GM23338 (cell line): ENCODE measurements at regions not wholly inside any gene's neighbourhood (a gene's known extent, or its start where the extent isn't known, plus 50 kb on each side); places are given as distances from the start of the nearest gene placed in this dataset.

ENCODE experiments used
- ATAC-seq: fragments of 200-7000 bp; cut with Tn5 transposase; 3 replicates; pipeline ENCODE4 v1.9.1; 2020
- DNase-seq: peaks from one replicate; pipeline ENCODE4 v3.0.0-alpha.2; 2015; ENCODE audit warnings: low spot score
- H2AFZ ChIP-seq: fragments of 200-600 bp; sonication (generic); 2 replicates; pipeline ENCODE4 v1.8.0; 2016; ENCODE audit warnings: antibody characterized with exemption, mild to moderate bottlenecking, moderate library complexity
- H3F3A ChIP-seq: fragments of 200-600 bp; sonication (generic); replicated peaks from 2 replicates; pipeline ENCODE4 v1.8.0; 2017; ENCODE audit warnings: antibody characterized with exemption, mixed run types, low read depth
- H3K27ac ChIP-seq: fragments of 200-600 bp; sonication (generic); 2 replicates; pipeline ENCODE4 v1.6.1; 2016; ENCODE audit warnings: low read depth
- H3K27me3 ChIP-seq: fragments of 200-600 bp; sonication (generic); 2 replicates; pipeline ENCODE4 v1.8.0; 2016; ENCODE audit warnings: mild to moderate bottlenecking, mixed run types, moderate library complexity; ENCODE audit not compliant: insufficient read depth
- H3K36me3 ChIP-seq: fragments of 200-600 bp; sonication (generic); 2 replicates; pipeline ENCODE4 v1.8.0; 2016; ENCODE audit warnings: mild to moderate bottlenecking; ENCODE audit not compliant: insufficient read depth
- H3K4me1 ChIP-seq: fragments of 200-600 bp; sonication (generic); 2 replicates; pipeline ENCODE4 v1.8.0; 2016; ENCODE audit warnings: mild to moderate bottlenecking, moderate library complexity; ENCODE audit not compliant: insufficient read depth
- H3K4me2 ChIP-seq: fragments of 200-600 bp; sonication (generic); 2 replicates; pipeline ENCODE4 v1.7.1; 2017; ENCODE audit warnings: mixed run types
- H3K4me3 ChIP-seq: fragments of 200-600 bp; sonication (generic); 2 replicates; pipeline ENCODE4 v1.6.1; 2016; ENCODE audit warnings: mixed run types
- H3K79me2 ChIP-seq: fragments of 200-600 bp; sonication (generic); replicated peaks from 2 replicates; pipeline ENCODE4 v1.8.0; 2017; ENCODE audit warnings: mild to moderate bottlenecking; ENCODE audit not compliant: insufficient read depth
- H3K9me2 ChIP-seq: fragments of 200-600 bp; sonication (generic); 2 replicates; pipeline ENCODE4 v1.8.0; 2017; ENCODE audit not compliant: insufficient read depth
- H4K20me1 ChIP-seq: fragments of 200-600 bp; sonication (generic); replicated peaks from 2 replicates; pipeline ENCODE4 v1.8.0; 2017; ENCODE audit warnings: mild to moderate bottlenecking; ENCODE audit not compliant: insufficient read depth
- H3K27ac Mint-ChIP-seq: 2 replicates; pipeline ENCODE4 v1.8.0; 2020; ENCODE audit warnings: inconsistent platforms, mild to moderate bottlenecking, moderate library complexity, mixed read lengths
- H3K27me3 Mint-ChIP-seq: 3 replicates; pipeline ENCODE4 v1.8.0; 2022; ENCODE audit warnings: low read depth, mild to moderate bottlenecking, moderate library complexity, mixed read lengths, inconsistent platforms; ENCODE audit not compliant: insufficient read depth, poor library complexity
- H3K36me3 Mint-ChIP-seq: 3 replicates; pipeline ENCODE4 v1.8.0; 2021; ENCODE audit warnings: low read depth, mild to moderate bottlenecking, inconsistent platforms, moderate library complexity, mixed read lengths
- H3K4me1 Mint-ChIP-seq: 3 replicates; pipeline ENCODE4 v1.8.0; 2020; ENCODE audit warnings: mild to moderate bottlenecking, inconsistent platforms, mixed read lengths
- H3K4me3 Mint-ChIP-seq: 3 replicates; pipeline ENCODE4 v1.8.0; 2021; ENCODE audit warnings: moderate library complexity, mild to moderate bottlenecking, inconsistent platforms, mixed read lengths
- H3K9me3 Mint-ChIP-seq: 3 replicates; pipeline ENCODE4 v1.8.0; 2020; ENCODE audit warnings: moderate library complexity, mild to moderate bottlenecking, inconsistent platforms, mixed read lengths
- ETS1 ChIP-seq: IDR thresholded peaks from 2 replicates; pipeline ENCODE4 v1.6.1; 2016; ENCODE audit warnings: antibody characterized with exemption
- EZH2 ChIP-seq: fragments of 200-600 bp; sonication (generic); IDR thresholded peaks from one replicate; pipeline ENCODE4 v1.8.0; 2017; ENCODE audit warnings: antibody characterized with exemption, mild to moderate bottlenecking, low read depth; ENCODE audit not compliant: unreplicated experiment
- EZH2phosphoT487 ChIP-seq: fragments of 200-600 bp; sonication (generic); IDR thresholded peaks from one replicate; pipeline ENCODE4 v1.8.1; 2018; ENCODE audit warnings: antibody characterized with exemption; ENCODE audit not compliant: unreplicated experiment
- NANOG ChIP-seq: IDR thresholded peaks from 2 replicates; pipeline ENCODE4 v1.6.1; 2016; ENCODE audit warnings: antibody characterized with exemption, borderline replicate concordance
- POLR2AphosphoS5 ChIP-seq: IDR thresholded peaks from 2 replicates; pipeline ENCODE4 v1.6.1; 2016; ENCODE audit warnings: antibody characterized with exemption, low read depth
- STAT1 ChIP-seq: IDR thresholded peaks from one replicate; pipeline ENCODE4 v1.6.1; 2016; ENCODE audit warnings: antibody characterized with exemption; ENCODE audit not compliant: unreplicated experiment
- ZNF114 ChIP-seq: fragments of 250-450 bp; sonication (Bioruptor Pico); IDR thresholded peaks from 2 replicates; pipeline ENCODE4 v1.5.0; 2020; ENCODE audit warnings: mild to moderate bottlenecking, moderate library complexity
- ZNF331 ChIP-seq: fragments of 250-450 bp; sonication (Bioruptor Pico); IDR thresholded peaks from 2 replicates; pipeline ENCODE4 v1.5.0; 2020; ENCODE audit warnings: low read depth, mild to moderate bottlenecking, moderate library complexity
- TF ChIP-seq, protein P1 (sequence below), 2 experiments: fragments of 200-600 bp in 1 of 2; sonication (generic) in 1 of 2; conservative IDR thresholded peaks; 2 replicates each; pipeline versions ENCODE4 v1.5.1 to v1.6.1; 2016 to 2017; ENCODE audit warnings: antibody characterized with exemption in 2 of 2, low read depth in 2 of 2, mild to moderate bottlenecking in 2 of 2, moderate library complexity in 1 of 2
- TF ChIP-seq, protein P2 (sequence below): fragments of 250-450 bp; sonication (Bioruptor Pico); IDR thresholded peaks from 2 replicates; pipeline ENCODE4 v1.5.0; 2020; ENCODE audit warnings: mild to moderate bottlenecking, moderate library complexity

GRCh38 chr6:60991427-60992028, 1294.5 kb downstream of the KHDRBS2 start:
- Mint-ChIP-seq H3K9me3 (peaks cover 34% of the 10 kb centered on the region), H3K4me1 (no peaks in the 10 kb centered on the region), H3K27ac (no peak overlapping the region), H3K4me3 (no peak overlapping the region), H3K36me3 (peaks cover 21% of the 10 kb centered on the region; the same call in 2 of the 3 replicates), H3K27me3 (no peaks in the 10 kb centered on the region)
- H3K9me2 ChIP-seq = no peaks in the 10 kb centered on the region
- 0 out of 2 replicates have a peak, but pooled peaks cover 3% of the 10 kb centered on the region for H3K36me3 ChIP-seq
- no peaks in the 10 kb centered on the region for H3K4me1 ChIP-seq
- DNase-seq = no peak
- H3K79me2 ChIP-seq = no peaks in the 10 kb centered on the region
- H3K4me2 ChIP-seq = no peak overlapping the region
- TF ChIP-seq ZNF331 (CRISPR knock-in tag) (no peak), POLR2AphosphoS5 (no peak), ETS1 (no peak), EZH2phosphoT487 (no peak), NANOG (no peak), STAT1 (no peak), EZH2 (no peak), ZNF114 (CRISPR knock-in tag) (no peak)
- H2AFZ ChIP-seq = no peak overlapping the region
- no peak for ATAC-seq
- no peak overlapping the region for H3K4me3 ChIP-seq
- H4K20me1 ChIP-seq = no peaks in the 10 kb centered on the region
- no peaks in the 10 kb centered on the region for H3F3A ChIP-seq
- no peak overlapping the region for H3K27ac ChIP-seq
- no peaks in the 10 kb centered on the region for H3K27me3 ChIP-seq

DNA sequence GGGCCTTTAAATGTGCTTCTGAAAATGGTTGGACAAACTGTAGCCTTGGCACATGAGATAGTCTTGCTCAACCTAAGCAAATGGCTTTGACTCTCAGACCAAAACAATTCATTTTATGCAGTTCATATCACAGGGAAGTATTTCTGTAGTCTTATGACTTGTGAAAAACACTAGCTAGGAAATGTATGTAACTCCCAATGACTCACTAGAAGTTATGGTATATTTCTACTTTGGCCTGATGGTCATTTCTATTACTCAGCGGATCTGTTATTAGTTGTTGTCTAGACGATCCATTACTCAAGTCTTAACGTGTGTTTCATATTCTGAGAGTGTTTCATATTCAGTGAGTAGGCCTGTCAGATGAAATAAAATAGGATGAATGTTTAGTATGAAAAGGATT, 1333.5 kb downstream of the KHDRBS2 start:
- Histone ChIP-seq H3F3A (no peaks in the 10 kb centered on the region), H3K79me2 (no peaks in the 10 kb centered on the region), H2AFZ (no peak overlapping the region), H3K27ac (no peak overlapping the region), H3K4me1 (no peaks in the 10 kb centered on the region), H4K20me1 (no peaks in the 10 kb centered on the region), H3K9me2 (no peaks in the 10 kb centered on the region), H3K4me3 (no peak overlapping the region), H3K27me3 (no peaks in the 10 kb centered on the region), H3K36me3 (no peaks in the 10 kb centered on the region), H3K4me2 (no peak overlapping the region)
- H3K4me3 Mint-ChIP-seq = no peak overlapping the region
- no peaks in the 10 kb centered on the region for H3K27me3 Mint-ChIP-seq
- H3K27ac Mint-ChIP-seq = no peak overlapping the region; the same call in 1 of the 2 replicates
- H3K4me1 Mint-ChIP-seq = peaks cover 10% of the 10 kb centered on the region; the same call in 2 of the 3 replicates
- peaks cover 13% of the 10 kb centered on the region; the same call in 2 of the 3 replicates for H3K9me3 Mint-ChIP-seq
- ATAC-seq (no peak), DNase-seq (no peak)
- peaks cover 17% of the 10 kb centered on the region; the same call in 2 of the 3 replicates for H3K36me3 Mint-ChIP-seq
- TF ChIP-seq, protein P1, sequence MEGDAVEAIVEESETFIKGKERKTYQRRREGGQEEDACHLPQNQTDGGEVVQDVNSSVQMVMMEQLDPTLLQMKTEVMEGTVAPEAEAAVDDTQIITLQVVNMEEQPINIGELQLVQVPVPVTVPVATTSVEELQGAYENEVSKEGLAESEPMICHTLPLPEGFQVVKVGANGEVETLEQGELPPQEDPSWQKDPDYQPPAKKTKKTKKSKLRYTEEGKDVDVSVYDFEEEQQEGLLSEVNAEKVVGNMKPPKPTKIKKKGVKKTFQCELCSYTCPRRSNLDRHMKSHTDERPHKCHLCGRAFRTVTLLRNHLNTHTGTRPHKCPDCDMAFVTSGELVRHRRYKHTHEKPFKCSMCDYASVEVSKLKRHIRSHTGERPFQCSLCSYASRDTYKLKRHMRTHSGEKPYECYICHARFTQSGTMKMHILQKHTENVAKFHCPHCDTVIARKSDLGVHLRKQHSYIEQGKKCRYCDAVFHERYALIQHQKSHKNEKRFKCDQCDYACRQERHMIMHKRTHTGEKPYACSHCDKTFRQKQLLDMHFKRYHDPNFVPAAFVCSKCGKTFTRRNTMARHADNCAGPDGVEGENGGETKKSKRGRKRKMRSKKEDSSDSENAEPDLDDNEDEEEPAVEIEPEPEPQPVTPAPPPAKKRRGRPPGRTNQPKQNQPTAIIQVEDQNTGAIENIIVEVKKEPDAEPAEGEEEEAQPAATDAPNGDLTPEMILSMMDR (conservative IDR thresholded peaks at IDR 0.05; ENCODE audit: low read depth in 2 of 2) = no peak
- TF ChIP-seq, protein P2, sequence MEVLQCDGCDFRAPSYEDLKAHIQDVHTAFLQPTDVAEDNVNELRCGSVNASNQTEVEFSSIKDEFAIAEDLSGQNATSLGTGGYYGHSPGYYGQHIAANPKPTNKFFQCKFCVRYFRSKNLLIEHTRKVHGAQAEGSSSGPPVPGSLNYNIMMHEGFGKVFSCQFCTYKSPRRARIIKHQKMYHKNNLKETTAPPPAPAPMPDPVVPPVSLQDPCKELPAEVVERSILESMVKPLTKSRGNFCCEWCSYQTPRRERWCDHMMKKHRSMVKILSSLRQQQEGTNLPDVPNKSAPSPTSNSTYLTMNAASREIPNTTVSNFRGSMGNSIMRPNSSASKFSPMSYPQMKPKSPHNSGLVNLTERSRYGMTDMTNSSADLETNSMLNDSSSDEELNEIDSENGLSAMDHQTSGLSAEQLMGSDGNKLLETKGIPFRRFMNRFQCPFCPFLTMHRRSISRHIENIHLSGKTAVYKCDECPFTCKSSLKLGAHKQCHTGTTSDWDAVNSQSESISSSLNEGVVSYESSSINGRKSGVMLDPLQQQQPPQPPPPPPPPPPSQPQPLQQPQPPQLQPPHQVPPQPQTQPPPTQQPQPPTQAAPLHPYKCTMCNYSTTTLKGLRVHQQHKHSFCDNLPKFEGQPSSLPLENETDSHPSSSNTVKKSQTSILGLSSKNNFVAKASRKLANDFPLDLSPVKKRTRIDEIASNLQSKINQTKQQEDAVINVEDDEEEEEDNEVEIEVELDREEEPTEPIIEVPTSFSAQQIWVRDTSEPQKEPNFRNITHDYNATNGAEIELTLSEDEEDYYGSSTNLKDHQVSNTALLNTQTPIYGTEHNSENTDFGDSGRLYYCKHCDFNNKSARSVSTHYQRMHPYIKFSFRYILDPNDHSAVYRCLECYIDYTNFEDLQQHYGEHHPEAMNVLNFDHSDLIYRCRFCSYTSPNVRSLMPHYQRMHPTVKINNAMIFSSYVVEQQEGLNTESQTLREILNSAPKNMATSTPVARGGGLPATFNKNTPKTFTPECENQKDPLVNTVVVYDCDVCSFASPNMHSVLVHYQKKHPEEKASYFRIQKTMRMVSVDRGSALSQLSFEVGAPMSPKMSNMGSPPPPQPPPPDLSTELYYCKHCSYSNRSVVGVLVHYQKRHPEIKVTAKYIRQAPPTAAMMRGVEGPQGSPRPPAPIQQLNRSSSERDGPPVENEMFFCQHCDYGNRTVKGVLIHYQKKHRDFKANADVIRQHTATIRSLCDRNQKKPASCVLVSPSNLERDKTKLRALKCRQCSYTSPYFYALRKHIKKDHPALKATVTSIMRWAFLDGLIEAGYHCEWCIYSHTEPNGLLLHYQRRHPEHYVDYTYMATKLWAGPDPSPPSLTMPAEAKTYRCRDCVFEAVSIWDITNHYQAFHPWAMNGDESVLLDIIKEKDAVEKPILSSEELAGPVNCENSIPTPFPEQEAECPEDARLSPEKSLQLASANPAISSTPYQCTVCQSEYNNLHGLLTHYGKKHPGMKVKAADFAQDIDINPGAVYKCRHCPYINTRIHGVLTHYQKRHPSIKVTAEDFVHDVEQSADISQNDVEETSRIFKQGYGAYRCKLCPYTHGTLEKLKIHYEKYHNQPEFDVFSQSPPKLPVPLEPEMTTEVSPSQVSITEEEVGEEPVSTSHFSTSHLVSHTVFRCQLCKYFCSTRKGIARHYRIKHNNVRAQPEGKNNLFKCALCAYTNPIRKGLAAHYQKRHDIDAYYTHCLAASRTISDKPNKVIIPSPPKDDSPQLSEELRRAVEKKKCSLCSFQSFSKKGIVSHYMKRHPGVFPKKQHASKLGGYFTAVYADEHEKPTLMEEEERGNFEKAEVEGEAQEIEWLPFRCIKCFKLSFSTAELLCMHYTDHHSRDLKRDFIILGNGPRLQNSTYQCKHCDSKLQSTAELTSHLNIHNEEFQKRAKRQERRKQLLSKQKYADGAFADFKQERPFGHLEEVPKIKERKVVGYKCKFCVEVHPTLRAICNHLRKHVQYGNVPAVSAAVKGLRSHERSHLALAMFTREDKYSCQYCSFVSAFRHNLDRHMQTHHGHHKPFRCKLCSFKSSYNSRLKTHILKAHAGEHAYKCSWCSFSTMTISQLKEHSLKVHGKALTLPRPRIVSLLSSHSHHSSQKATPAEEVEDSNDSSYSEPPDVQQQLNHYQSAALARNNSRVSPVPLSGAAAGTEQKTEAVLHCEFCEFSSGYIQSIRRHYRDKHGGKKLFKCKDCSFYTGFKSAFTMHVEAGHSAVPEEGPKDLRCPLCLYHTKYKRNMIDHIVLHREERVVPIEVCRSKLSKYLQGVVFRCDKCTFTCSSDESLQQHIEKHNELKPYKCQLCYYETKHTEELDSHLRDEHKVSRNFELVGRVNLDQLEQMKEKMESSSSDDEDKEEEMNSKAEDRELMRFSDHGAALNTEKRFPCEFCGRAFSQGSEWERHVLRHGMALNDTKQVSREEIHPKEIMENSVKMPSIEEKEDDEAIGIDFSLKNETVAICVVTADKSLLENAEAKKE (CRISPR knock-in tag) = no peak
- TF ChIP-seq EZH2phosphoT487 (no peak), ZNF114 (CRISPR knock-in tag) (no peak)
